Activated CD8-positive, alpha-beta memory T cell treated with anti-CD3 and anti-CD28 coated beads for 36 hours (primary cell): ENCODE measurements at regions not wholly inside any gene's neighbourhood (a gene's known extent, or its start where the extent isn't known, plus 50 kb on each side); places are given as distances from the start of the nearest gene placed in this dataset.

Source experiments
- CTCF ChIA-PET: fragments of 350-600 bp; sonication (Branson Sonifier 250); formaldehyde crosslinking; loops from one replicate; lab custom pipeline; 2021; ENCODE audit warnings: antibody characterized with exemption; lab: Charles Lee
- POLR2A ChIA-PET: fragments of 350-600 bp; sonication (Branson Sonifier 250); formaldehyde crosslinking; loops from one replicate; lab custom pipeline; 2021; ENCODE audit warnings: antibody characterized with exemption; lab: Charles Lee

- ChIA-PET CTCF (no interaction called here), POLR2A (no interaction called here)
Measured at GRCh38 chr3:176969066-176969465, 228.2 kb downstream of the TBL1XR1 start.

- CTCF ChIA-PET, result no interaction called here
- POLR2A ChIA-PET, result no interaction called here
Measured at GRCh38 chr3:176968631-176969030, 228.7 kb downstream of the TBL1XR1 start.

GRCh38 chr3:176967522-176967921, 229.8 kb downstream of the TBL1XR1 start:
- POLR2A ChIA-PET, result no interaction called here

GRCh38 chr3:176964661-176965060, 232.6 kb downstream of the TBL1XR1 start:
- ChIA-PET CTCF (no interaction called here), POLR2A (no interaction called here)

More at GRCh38 chr3:176967522-176967921, 229.8 kb downstream of the TBL1XR1 start:
- CTCF ChIA-PET, result no interaction called here

- ChIA-PET POLR2A (no interaction called here), CTCF (no interaction called here)
Measured at GRCh38 chr3:176961916-176962315, 235.4 kb downstream of the TBL1XR1 start.

GRCh38 chr3:176959867-176960266, 237.4 kb downstream of the TBL1XR1 start:
- POLR2A ChIA-PET, result no interaction called here
- CTCF ChIA-PET, result no interaction called here

GRCh38 chr3:176958560-176958959, 238.7 kb downstream of the TBL1XR1 start:
- POLR2A ChIA-PET, result no interaction called here
- CTCF ChIA-PET, result no interaction called here

GRCh38 chr3:176954517-176954916, 242.8 kb downstream of the TBL1XR1 start:
- ChIA-PET CTCF (no interaction called here), POLR2A (no interaction called here)

GRCh38 chr3:176953106-176954060, 243.9 kb downstream of the TBL1XR1 start:
- POLR2A ChIA-PET, result no interaction called here
- CTCF ChIA-PET, result no interaction called here

- POLR2A ChIA-PET, result no interaction called here
- CTCF ChIA-PET, result no interaction called here
Measured at GRCh38 chr3:176951586-176952292, 245.5 kb downstream of the TBL1XR1 start.

- POLR2A ChIA-PET, result no interaction called here
- CTCF ChIA-PET, result no interaction called here
Measured at GRCh38 chr3:176951144-176951543, 246.1 kb downstream of the TBL1XR1 start.

- ChIA-PET POLR2A (no interaction called here), CTCF (no interaction called here)
Measured at GRCh38 chr3:176950743-176951142, 246.5 kb downstream of the TBL1XR1 start.

GRCh38 chr3:176948151-176948550, 249.1 kb downstream of the TBL1XR1 start:
- POLR2A ChIA-PET, result no interaction called here
- CTCF ChIA-PET, result interaction anchor here (0.8 kb wide), 1 partner anchor 73 kb away, joined by 3 read pairs; no protein-coding TSS in a partner anchor

GRCh38 chr3:176946202-176946601, 251.1 kb downstream of the TBL1XR1 start:
- CTCF ChIA-PET, result no interaction called here
- POLR2A ChIA-PET, result no interaction called here

- ChIA-PET POLR2A (no interaction called here), CTCF (no interaction called here)
Measured at GRCh38 chr3:176942305-176942704, 255.0 kb downstream of the TBL1XR1 start.

- ChIA-PET POLR2A (no interaction called here), CTCF (no interaction called here)
Measured at GRCh38 chr3:176941689-176942088, 255.6 kb downstream of the TBL1XR1 start.

GRCh38 chr3:176939022-176939817, 258.1 kb downstream of the TBL1XR1 start:
- CTCF ChIA-PET, result interaction anchor here (0.7 to 1.3 kb wide), 2 partner anchors 12 to 66 kb away, joined by 3 to 6 read pairs; no protein-coding TSS in a partner anchor
- POLR2A ChIA-PET, result no interaction called here

GRCh38 chr3:176937994-176938393, 259.3 kb downstream of the TBL1XR1 start:
- POLR2A ChIA-PET, result no interaction called here
- CTCF ChIA-PET, result interaction anchor here (1.3 kb wide), 1 partner anchor 65 kb away, joined by 6 read pairs; no protein-coding TSS in a partner anchor

GRCh38 chr3:176937541-176937940, 259.7 kb downstream of the TBL1XR1 start:
- POLR2A ChIA-PET, result no interaction called here
- CTCF ChIA-PET, result interaction anchor here (1.3 kb wide), 1 partner anchor 65 kb away, joined by 6 read pairs; no protein-coding TSS in a partner anchor
